IMR-90 (cell line): ENCODE measurements at regions not wholly inside any gene's neighbourhood (a gene's known extent, or its start where the extent isn't known, plus 50 kb on each side); places are given as distances from the start of the nearest gene placed in this dataset.

Experiments used
- ATAC-seq: fragments of 200-7000 bp; cut with Tn5 transposase; 2 replicates; pipeline ENCODE4 v1.9.1; 2020; ENCODE audit warnings: low read depth, mild to moderate bottlenecking, moderate library complexity
- BruUV-seq: library from RNA; stranded (reverse); fragments of 400-500 nt; replicated peaks from 2 replicates; lab custom pipeline; 2021; lab: Mats Ljungman, UMichigan
- CTCF ChIA-PET: fragments of 300-600 bp; formaldehyde crosslinking; extraction: SDS; loops from one replicate; lab custom pipeline; 2021; ENCODE audit warnings: antibody characterized with exemption; lab: Yijun Ruan, JAX
- POLR2A ChIA-PET: fragments of 300-600 bp; sonication (Branson Sonifier 250); formaldehyde crosslinking; loops from one replicate; lab custom pipeline; 2022; ENCODE audit warnings: antibody characterized with exemption; ENCODE audit not compliant: unreplicated experiment; lab: Charles Lee
- DNase-seq: peaks from one replicate; pipeline ENCODE4 v3.0.0; 2013
- H2AFZ ChIP-seq: replicated peaks from 2 replicates; pipeline ENCODE3; 2013; ENCODE audit warnings: low read length, mild to moderate bottlenecking; ENCODE audit not compliant: poor library complexity
- H2AK5ac ChIP-seq: 2 replicates; pipeline ENCODE4 v1.6.1; 2013; ENCODE audit warnings: low read depth, low read length, inconsistent platforms
- H2AK9ac ChIP-seq: replicated peaks from 2 replicates; pipeline ENCODE3; 2013; ENCODE audit warnings: mild to moderate bottlenecking, low read depth, low read length, moderate library complexity; ENCODE audit not compliant: poor library complexity
- H2BK120ac ChIP-seq: 2 replicates; pipeline ENCODE4 v1.6.1; 2013; ENCODE audit warnings: low read depth, low read length, inconsistent platforms
- H2BK15ac ChIP-seq: 3 replicates; pipeline ENCODE4 v1.6.1; 2013; ENCODE audit warnings: low read depth, low read length, inconsistent platforms
- H2BK20ac ChIP-seq: 2 replicates; pipeline ENCODE4 v1.6.1; 2013; ENCODE audit warnings: low read depth, mild to moderate bottlenecking, inconsistent platforms, low read length, moderate library complexity
- H2BK5ac ChIP-seq: 2 replicates; pipeline ENCODE4 v1.6.1; 2013; ENCODE audit warnings: mild to moderate bottlenecking, low read depth, low read length, inconsistent platforms; ENCODE audit not compliant: poor library complexity, severe bottlenecking
- H3K14ac ChIP-seq: replicated peaks from 2 replicates; pipeline ENCODE4 v1.6.1; 2013; ENCODE audit warnings: low read depth, low read length, inconsistent platforms
- H3K18ac ChIP-seq: 2 replicates; pipeline ENCODE4 v1.6.1; 2013; ENCODE audit warnings: low read depth, low read length, control low read depth
- H3K23ac ChIP-seq: 2 replicates; pipeline ENCODE4 v1.6.1; 2013; ENCODE audit warnings: low read depth, low read length, inconsistent platforms
- H3K27ac ChIP-seq: 2 replicates; pipeline ENCODE4 v1.5.1; 2013; ENCODE audit warnings: mild to moderate bottlenecking, control low read depth, low read length; ENCODE audit not compliant: insufficient read depth
- H3K27me3 ChIP-seq: 2 replicates; pipeline ENCODE4 v1.6.1; 2013; ENCODE audit warnings: low read length; ENCODE audit not compliant: control insufficient read depth, insufficient read depth
- H3K36me3 ChIP-seq: 2 replicates; pipeline ENCODE4 v1.6.1; 2013; ENCODE audit warnings: low read length, mixed read lengths; ENCODE audit not compliant: control insufficient read depth, insufficient read depth
- H3K4ac ChIP-seq: 2 replicates; pipeline ENCODE4 v1.6.1; 2013; ENCODE audit warnings: low read depth, low read length, inconsistent platforms
- H3K4me1 ChIP-seq: 2 replicates; pipeline ENCODE4 v1.6.1; 2013; ENCODE audit warnings: low read length, mixed read lengths; ENCODE audit not compliant: control insufficient read depth, insufficient read depth
- H3K4me2 ChIP-seq: 2 replicates; pipeline ENCODE4 v1.6.1; 2013; ENCODE audit warnings: low read depth, mild to moderate bottlenecking, control low read depth, low read length, moderate library complexity
- H3K4me3 ChIP-seq: 2 replicates; pipeline ENCODE4 v1.5.1; 2013; ENCODE audit warnings: low read depth, mild to moderate bottlenecking, control low read depth, low read length, moderate library complexity; ENCODE audit not compliant: insufficient read depth
- H3K56ac ChIP-seq: 2 replicates; pipeline ENCODE4 v1.6.1; 2013; ENCODE audit warnings: low read length, inconsistent platforms; ENCODE audit not compliant: insufficient read depth; ENCODE audit errors: extremely low read depth
- H3K79me1 ChIP-seq, 2 experiments: 2 replicates each; pipeline ENCODE4 v1.6.1; 2013; ENCODE audit warnings: low read length in 2 of 2, inconsistent platforms in 1 of 2, low read depth in 1 of 2
- H3K9ac ChIP-seq: 2 replicates; pipeline ENCODE4 v1.6.1; 2013; ENCODE audit warnings: low read depth, low read length, control low read depth
- H3K9me1 ChIP-seq: 2 replicates; pipeline ENCODE4 v1.6.1; 2013; ENCODE audit warnings: low read length, inconsistent platforms; ENCODE audit not compliant: insufficient read depth
- H3K9me3 ChIP-seq: 2 replicates; pipeline ENCODE4 v1.6.1; 2013; ENCODE audit warnings: low read length; ENCODE audit not compliant: control insufficient read depth, insufficient read depth
- H4K20me1 ChIP-seq: 2 replicates; pipeline ENCODE4 v1.6.1; 2013; ENCODE audit warnings: low read length, inconsistent platforms; ENCODE audit not compliant: insufficient read depth
- H4K5ac ChIP-seq: 2 replicates; pipeline ENCODE4 v1.6.1; 2013; ENCODE audit warnings: mild to moderate bottlenecking, low read depth, low read length, control low read depth
- H4K8ac ChIP-seq, 2 experiments: 2 replicates each; pipeline ENCODE4 v1.6.1; 2013; ENCODE audit warnings: low read depth in 2 of 2, low read length in 2 of 2, control low read depth in 1 of 2, inconsistent platforms in 1 of 2
- H4K91ac ChIP-seq: 2 replicates; pipeline ENCODE4 v1.6.1; 2013; ENCODE audit warnings: low read depth, low read length, inconsistent platforms; ENCODE audit not compliant: insufficient read depth
- MAFK ChIP-seq: IDR thresholded peaks from 2 replicates; pipeline ENCODE4 v1.6.1; 2012; ENCODE audit warnings: low read depth, low read length, improper control_type of control experiment
- POLR2A ChIP-seq: IDR thresholded peaks from 2 replicates; pipeline ENCODE4 v1.6.1; 2012; ENCODE audit warnings: mild to moderate bottlenecking, low read depth, low read length
- USF2 ChIP-seq: fragments of 150-350 bp; IDR thresholded peaks from 2 replicates; pipeline ENCODE4 v1.6.1; 2017; ENCODE audit warnings: mild to moderate bottlenecking, antibody characterized with exemption, low read length, low read depth
- WGBS, 2 experiments: methylation state at CpG; one replicate each; pipeline versions ENCODE4 v1.1.5 to v1.1.7; 2013; ENCODE audit warnings: missing lambda C conversion rate in 2 of 2; ENCODE audit not compliant: insufficient read length in 1 of 2; ENCODE audit errors: extremely low coverage in 2 of 2; 5-methylcytosine and 5-hydroxymethylcytosine counted together
- dilution Hi-C: fragments of 300-500 bp; cut with HindIII; formaldehyde crosslinking; loops from one replicate; pipeline ENCODE4 v1.14.3; 2018; ENCODE audit warnings: low sequenced_read_pairs; ENCODE audit not compliant: unreplicated experiment
- in situ Hi-C: fragments of 300-500 bp; cut with MboI; formaldehyde crosslinking; loops from 3 replicates; pipeline ENCODE4 v1.14.3; 2019; ENCODE audit warnings: low sequenced_read_pairs, inconsistent platforms, mixed read lengths
- intact Hi-C: fragments of 100-400 bp; cut with micrococcal nuclease; formaldehyde crosslinking; loops from 2 replicates; pipeline ENCODE4 v1.10.0; 2022

GRCh38 chr17:72222661-72223380 is 102.0 kb downstream of the SOX9 start:
- ChIA-PET CTCF (no interaction called here), POLR2A (no interaction called here)
- ATAC-seq = no peak
- Histone ChIP-seq H3K23ac (no peak overlapping the region), H4K5ac (no peak overlapping the region), H2BK5ac (no peak overlapping the region), H3K9me3 (peaks cover 6% of the 10 kb centered on the region), H3K4me1 (peaks cover 4% of the 10 kb centered on the region; the same call in 1 of the 2 replicates), H2BK15ac (no peak overlapping the region), H4K8ac (no peak overlapping the region), H4K20me1 (no peaks in the 10 kb centered on the region), H3K14ac (no peak overlapping the region), H3K27ac (no peak overlapping the region), H3K36me3 (no peaks in the 10 kb centered on the region), H3K56ac (no peak overlapping the region), H3K9ac (no peak overlapping the region), H3K4me3 (no peak overlapping the region), H2AK9ac (no peak overlapping the region), H2AK5ac (no peak overlapping the region), H3K9me1 (no peaks in the 10 kb centered on the region), H4K91ac (no peak overlapping the region), H3K4me2 (no peak overlapping the region), H2BK20ac (no peak overlapping the region), H3K4ac (no peak overlapping the region), H3K27me3 (peaks cover 33% of the 10 kb centered on the region), H2BK120ac (no peak overlapping the region), H3K79me1 (no peaks in the 10 kb centered on the region), H2AFZ (no peak overlapping the region), H3K18ac (no peak overlapping the region)
- TF ChIP-seq MAFK = no peak
- no peak for TF ChIP-seq USF2
- TF ChIP-seq POLR2A = no peak
- dilution Hi-C loops = no loop called here
- no peak for DNase-seq
- no CpG with 5 or more reads among the region's 2 CpGs for WGBS, 2 experiments
- intact Hi-C loops = no loop called here
- no TSS peak for BruUV-seq
- in situ Hi-C loops = no loop called here
